GM13976 (cell line): ENCODE measurements at regions not wholly inside any gene's neighbourhood (a gene's known extent, or its start where the extent isn't known, plus 50 kb on each side); places are given as distances from the start of the nearest gene placed in this dataset.

Experiments
- DNase-seq: peaks from one replicate; pipeline ENCODE4 v3.0.0; 2012; ENCODE audit warnings: low spot score
- in situ Hi-C: fragments of 300-500 bp; cut with MboI; formaldehyde crosslinking; loops from one replicate; pipeline ENCODE4 v1.12.0; 2022; ENCODE audit warnings: low sequenced_read_pairs, mixed read lengths, inconsistent platforms; ENCODE audit not compliant: unreplicated experiment
- TF ChIP-seq, protein P1 (sequence below): IDR thresholded peaks from 2 replicates; pipeline ENCODE4 v1.5.1; 2012; ENCODE audit warnings: borderline replicate concordance, mild to moderate bottlenecking; ENCODE audit not compliant: insufficient read depth; ENCODE audit errors: extremely low read depth, missing control alignments, control extremely low read depth

DNA sequence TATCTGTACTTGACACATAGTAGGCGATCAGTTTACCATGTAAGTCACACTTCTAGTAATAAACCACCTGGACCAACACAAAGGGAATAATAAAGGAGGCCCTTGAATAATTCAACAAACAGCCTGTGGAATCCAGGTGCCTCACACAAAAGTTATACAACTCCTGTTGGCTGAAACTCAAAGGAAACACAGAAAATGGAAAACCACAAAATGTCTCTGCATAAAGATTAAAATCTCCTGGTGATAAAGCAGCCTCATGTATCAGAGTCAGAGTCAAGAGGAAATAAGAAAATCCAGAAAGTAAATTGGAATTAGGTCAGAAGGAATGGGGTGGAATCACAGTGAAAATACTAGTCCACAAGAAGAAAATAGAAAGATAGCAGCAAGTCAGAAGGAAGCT lies 592.5 kb downstream of the NPHP4 start:
- TF ChIP-seq, protein P1, sequence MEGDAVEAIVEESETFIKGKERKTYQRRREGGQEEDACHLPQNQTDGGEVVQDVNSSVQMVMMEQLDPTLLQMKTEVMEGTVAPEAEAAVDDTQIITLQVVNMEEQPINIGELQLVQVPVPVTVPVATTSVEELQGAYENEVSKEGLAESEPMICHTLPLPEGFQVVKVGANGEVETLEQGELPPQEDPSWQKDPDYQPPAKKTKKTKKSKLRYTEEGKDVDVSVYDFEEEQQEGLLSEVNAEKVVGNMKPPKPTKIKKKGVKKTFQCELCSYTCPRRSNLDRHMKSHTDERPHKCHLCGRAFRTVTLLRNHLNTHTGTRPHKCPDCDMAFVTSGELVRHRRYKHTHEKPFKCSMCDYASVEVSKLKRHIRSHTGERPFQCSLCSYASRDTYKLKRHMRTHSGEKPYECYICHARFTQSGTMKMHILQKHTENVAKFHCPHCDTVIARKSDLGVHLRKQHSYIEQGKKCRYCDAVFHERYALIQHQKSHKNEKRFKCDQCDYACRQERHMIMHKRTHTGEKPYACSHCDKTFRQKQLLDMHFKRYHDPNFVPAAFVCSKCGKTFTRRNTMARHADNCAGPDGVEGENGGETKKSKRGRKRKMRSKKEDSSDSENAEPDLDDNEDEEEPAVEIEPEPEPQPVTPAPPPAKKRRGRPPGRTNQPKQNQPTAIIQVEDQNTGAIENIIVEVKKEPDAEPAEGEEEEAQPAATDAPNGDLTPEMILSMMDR, result no peak
- in situ Hi-C loops, result no loop called here
- DNase-seq, result no peak

- TF ChIP-seq, protein P1, result no peak
- no peak for DNase-seq
- in situ Hi-C loops, result no loop called here
These were observed 595.6 kb downstream of the NPHP4 start for GRCh38 chr1:5396593-5396992.

- TF ChIP-seq, protein P1, result no peak
- in situ Hi-C loops, result no loop called here
- DNase-seq, result no peak
These were observed 598.1 kb downstream of the NPHP4 start for GRCh38 chr1:5394111-5394510.

- TF ChIP-seq, protein P1, result no peak
- in situ Hi-C loops, result no loop called here
- no peak for DNase-seq
These were observed 598.6 kb downstream of the NPHP4 start for GRCh38 chr1:5393603-5394002.

DNA sequence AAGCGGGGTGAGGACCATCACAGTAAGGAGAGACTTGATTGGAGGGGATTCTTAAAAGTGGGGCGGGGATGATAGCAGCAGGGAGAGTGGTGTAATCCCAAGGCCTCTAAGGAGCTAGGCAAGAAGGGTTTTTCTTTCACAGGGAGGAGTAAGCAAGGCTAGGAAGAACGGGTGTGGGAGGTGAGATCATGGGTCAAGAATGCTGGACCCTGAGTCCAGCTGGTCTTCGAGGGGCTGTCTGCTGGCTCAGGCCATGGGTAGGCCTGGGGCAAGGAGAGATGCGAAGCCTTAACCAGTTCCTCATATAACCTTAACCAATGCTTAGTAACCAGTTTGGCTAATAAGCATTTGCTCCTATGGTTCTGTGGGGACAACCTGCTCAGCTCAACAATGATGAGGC lies 599.1 kb downstream of the NPHP4 start:
- TF ChIP-seq, protein P1, result no peak
- in situ Hi-C loops, result no loop called here
- no peak for DNase-seq

GRCh38 chr1:5391725-5392124 lies 600.5 kb downstream of the NPHP4 start:
- TF ChIP-seq, protein P1, result no peak
- DNase-seq, result no peak
- in situ Hi-C loops, result no loop called here

DNA sequence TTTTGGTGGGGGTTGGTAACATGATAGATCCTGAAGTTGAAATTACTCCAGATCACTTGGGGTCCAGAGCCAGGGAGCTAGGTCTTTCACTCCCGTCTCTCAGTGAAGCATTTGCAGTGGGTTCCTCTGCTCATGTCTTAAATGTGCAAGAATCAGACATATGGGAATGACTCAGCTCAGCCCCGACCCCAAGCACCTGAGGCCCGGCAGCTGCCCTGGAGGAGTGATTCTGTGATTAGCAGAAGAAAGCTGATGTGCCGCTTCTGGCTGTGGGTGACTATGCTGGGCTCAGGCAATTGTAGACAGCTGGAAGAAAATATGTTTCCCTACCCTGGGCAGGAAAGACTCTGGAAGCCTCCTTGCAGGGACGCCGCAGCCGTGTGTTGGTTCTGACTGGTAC lies 601.7 kb downstream of the NPHP4 start:
- TF ChIP-seq, protein P1, result no peak
- in situ Hi-C loops, result no loop called here
- no peak for DNase-seq
